ENCODE measurements at regions not wholly inside any gene's neighbourhood (a gene's known extent, or its start where the extent isn't known, plus 50 kb on each side); places are given as distances from the start of the nearest gene placed in this dataset.
A peak's percentile ranks its signal among the peaks of the same experiment; 100 is the strongest.

DNA sequence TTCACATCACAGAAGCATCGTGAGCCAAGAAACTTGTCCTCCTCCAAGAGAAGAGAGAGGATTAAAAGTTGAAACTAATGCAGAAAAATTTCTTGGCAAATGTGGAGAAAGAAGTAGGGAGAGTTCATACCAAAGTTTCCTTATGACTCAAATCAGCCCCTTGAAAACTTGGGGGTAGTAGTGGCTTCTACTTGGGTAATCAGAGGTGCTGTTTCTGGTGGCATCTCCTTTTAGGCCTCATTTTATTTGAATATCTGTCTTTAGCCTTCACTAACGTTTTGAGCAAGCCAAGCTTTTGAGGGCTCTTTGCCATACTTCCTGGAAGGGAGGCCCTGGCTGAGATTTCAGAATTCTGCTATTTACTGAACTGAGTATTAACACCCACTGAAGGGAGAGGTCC, 515.3 kb upstream of the MEX3C start:
- H3K4me3 ChIP-seq (ENCODE audit: low read depth, low read length) = no peak overlapping the region
- TF ChIP-seq, protein P1, sequence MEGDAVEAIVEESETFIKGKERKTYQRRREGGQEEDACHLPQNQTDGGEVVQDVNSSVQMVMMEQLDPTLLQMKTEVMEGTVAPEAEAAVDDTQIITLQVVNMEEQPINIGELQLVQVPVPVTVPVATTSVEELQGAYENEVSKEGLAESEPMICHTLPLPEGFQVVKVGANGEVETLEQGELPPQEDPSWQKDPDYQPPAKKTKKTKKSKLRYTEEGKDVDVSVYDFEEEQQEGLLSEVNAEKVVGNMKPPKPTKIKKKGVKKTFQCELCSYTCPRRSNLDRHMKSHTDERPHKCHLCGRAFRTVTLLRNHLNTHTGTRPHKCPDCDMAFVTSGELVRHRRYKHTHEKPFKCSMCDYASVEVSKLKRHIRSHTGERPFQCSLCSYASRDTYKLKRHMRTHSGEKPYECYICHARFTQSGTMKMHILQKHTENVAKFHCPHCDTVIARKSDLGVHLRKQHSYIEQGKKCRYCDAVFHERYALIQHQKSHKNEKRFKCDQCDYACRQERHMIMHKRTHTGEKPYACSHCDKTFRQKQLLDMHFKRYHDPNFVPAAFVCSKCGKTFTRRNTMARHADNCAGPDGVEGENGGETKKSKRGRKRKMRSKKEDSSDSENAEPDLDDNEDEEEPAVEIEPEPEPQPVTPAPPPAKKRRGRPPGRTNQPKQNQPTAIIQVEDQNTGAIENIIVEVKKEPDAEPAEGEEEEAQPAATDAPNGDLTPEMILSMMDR (conservative IDR thresholded peaks at IDR 0.05; ENCODE audit: low read depth, low read length) = no peak
- DNase-seq (ENCODE audit: low read depth) = no peak

DNA sequence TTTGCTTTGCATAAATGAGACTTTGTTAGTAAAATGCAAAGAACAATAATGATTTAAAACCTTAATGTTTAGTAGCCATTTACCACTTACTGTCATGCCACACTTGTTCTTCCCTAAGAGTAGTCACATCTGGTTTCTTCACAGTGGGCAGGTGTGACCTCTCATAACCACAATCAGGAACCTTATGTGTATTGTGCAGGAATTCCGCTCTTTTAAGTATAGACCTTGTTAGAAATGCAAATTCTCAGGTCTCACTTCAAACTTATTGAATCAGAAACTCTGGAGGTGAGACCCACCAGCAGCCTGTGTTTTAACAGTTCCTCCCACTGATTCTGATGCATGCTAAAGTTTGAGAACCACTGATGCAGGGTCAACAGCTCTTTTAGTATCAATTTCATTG, 518.8 kb upstream of the MEX3C start:
- TF ChIP-seq, protein P1 (conservative IDR thresholded peaks at IDR 0.05; ENCODE audit: low read depth, low read length) = no peak

DNA sequence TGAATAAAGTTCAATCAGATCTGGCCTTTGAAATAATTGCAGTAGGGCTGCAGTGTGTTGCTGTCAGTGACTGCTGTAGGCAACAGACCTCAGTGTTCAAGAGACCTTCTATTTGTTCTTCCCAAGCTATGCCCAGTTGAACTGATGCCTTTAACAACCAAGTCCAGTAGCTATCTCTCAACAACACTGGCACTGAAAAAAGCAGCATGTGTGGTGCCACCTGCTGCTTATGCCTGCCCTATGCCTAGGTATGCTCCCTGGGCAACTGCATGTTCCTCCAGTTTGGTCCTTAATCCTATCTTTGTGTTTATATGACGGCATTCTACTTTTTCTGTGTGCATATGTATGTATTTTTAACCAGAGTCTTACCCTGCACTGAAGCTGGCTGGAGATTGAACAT, 523.9 kb upstream of the MEX3C start:
- no peak overlapping the region for H3K4me3 ChIP-seq (ENCODE audit: low read depth, low read length)
- TF ChIP-seq, protein P1 (conservative IDR thresholded peaks at IDR 0.05; ENCODE audit: low read depth, low read length) = no peak
- DNase-seq (ENCODE audit: low read depth) = no peak

More for the DNA sequence above, 518.8 kb upstream of the MEX3C start:
- no peak for DNase-seq (ENCODE audit: low read depth)
- no peak overlapping the region for H3K4me3 ChIP-seq (ENCODE audit: low read depth, low read length)

DNA sequence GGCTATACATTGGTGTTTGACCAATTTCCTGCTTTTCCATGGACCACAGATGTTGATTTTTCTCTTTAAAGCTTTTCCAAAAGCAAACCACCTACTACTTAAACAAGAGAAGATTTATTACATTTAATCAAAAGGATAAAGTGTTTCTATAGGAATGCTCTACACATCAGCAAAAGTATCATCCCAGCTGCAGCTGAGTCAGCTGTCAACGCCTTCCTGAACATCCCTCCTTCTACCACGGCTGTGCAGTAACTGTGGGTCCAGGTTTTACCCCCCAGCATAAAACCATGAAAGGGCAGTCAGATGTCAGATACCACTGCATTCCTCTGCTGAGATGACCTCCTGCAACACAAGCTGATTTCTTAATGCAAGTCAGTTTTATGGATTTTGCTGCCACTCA, 524.5 kb upstream of the MEX3C start:
- no peak for DNase-seq (ENCODE audit: low read depth)
- no peak overlapping the region for H3K4me3 ChIP-seq (ENCODE audit: low read depth, low read length)
- TF ChIP-seq, protein P1 (conservative IDR thresholded peaks at IDR 0.05; ENCODE audit: low read depth, low read length) = no peak

DNA sequence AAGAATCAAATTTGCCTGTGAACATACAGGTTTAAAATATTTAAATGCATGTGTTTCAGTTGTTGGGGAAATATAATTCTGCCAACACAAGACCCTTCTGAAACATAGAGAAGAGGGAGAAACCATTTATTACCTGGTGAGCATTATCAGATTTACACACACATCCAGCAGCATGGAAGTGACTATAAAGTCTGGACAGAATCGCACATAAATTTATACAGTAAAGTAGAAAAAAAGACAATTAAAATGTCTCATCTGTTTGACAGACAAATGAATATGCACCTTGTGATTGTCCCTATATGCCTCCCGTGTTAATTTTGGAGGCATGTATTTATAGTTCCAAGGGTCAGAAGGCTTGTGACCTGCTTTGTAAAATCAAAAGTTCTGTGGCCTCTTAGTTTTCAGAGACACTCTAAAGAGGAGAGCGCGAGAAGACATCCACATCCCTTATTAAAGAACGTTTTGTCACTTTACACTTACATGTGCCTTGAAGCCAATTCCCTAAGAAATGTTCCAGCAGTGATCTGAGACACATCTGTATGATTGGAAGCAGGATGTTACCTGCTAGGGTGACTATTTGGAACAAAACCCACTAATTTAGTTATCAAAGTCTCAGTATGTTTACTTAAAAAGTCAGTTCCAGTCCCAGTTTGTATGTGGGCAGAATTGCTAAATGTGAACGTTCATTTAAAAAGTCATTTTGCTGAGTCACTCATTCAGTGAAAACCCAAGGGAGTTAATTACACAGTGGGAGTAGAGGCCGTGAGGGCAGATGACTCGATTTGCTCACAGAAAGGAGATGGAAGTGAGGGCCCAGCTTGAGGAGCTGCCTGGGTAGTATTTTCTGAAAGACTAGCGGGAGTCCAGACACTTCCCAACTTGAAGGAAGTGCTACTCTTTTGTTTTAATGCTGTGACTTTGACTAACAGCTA, 527.6 kb upstream of the MEX3C start:
- peak; percentile 4 for DNase-seq (ENCODE audit: low read depth)
- H3K4me3 ChIP-seq (ENCODE audit: low read depth, low read length) = no peak overlapping the region
- TF ChIP-seq, protein P1 (conservative IDR thresholded peaks at IDR 0.05; ENCODE audit: low read depth, low read length) = no peak

DNA sequence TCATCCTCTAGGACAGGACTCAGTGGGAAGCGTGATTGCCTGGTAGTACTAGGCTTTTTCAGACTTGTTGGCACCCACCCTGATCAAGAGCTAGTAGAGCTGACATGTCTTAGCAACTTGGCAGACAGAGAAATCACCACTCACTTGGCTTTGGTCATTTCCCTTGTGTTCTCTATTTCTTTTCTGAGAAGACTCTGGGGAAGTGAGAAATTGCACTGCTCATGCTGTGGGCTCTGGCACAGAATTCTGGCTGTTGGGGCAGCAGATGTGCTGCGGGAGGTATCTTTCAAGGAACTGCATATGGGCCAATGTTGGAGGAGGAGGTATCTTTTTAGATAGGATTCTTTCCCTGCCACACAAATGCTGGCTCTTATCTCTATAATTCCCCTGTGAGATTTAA, 529.1 kb upstream of the MEX3C start:
- H3K4me3 ChIP-seq (ENCODE audit: low read depth, low read length) = no peak overlapping the region
- no peak for DNase-seq (ENCODE audit: low read depth)
- TF ChIP-seq, protein P1 (conservative IDR thresholded peaks at IDR 0.05; ENCODE audit: low read depth, low read length) = no peak

DNA sequence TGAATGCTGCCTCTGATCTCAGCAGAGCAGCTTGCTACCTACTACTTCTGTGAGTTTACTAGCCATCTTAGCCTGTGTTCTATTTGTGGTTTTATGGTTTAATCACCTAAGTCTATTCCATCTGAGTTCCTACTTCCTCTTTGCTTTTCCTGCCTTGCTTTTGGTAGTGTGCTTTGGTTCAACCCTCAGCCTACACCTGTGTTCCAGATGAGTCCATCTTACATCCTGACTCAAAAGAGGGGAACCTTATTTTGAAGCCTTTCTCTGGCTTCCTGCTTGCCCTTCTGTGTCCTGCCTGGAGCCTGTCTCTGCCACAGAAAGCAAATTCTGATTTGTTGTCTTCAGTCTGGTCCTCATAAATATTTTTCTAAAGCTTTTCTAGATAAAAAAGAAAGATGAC, 530.3 kb upstream of the MEX3C start:
- DNase-seq (ENCODE audit: low read depth) = no peak
- TF ChIP-seq, protein P1 (conservative IDR thresholded peaks at IDR 0.05; ENCODE audit: low read depth, low read length) = no peak
- H3K4me3 ChIP-seq (ENCODE audit: low read depth, low read length) = no peak overlapping the region

Measured in epithelial cell of proximal tubule (primary cell).